ENCODE measurements at regions not wholly inside any gene's neighbourhood (a gene's known extent, or its start where the extent isn't known, plus 50 kb on each side); places are given as distances from the start of the nearest gene placed in this dataset.

DNA sequence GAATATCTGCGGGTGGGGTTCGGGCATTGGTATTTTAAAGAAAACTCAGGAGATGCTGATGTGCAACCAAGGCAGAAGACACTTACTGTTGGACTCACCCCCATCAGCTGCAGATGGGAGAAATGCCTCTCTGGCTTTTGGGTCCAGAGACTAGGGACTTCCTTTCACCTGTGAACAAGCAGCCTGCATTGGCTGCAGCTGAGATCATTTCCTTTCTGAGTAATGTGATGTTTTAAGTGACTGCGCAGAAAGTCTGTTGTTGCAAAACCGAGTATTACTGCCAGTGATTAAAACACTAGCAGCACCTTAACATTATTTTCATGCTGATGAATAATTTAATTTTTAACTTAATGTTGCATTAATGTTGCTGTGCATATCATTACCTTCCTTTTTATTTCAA, 143.0 kb downstream of the TSN start:
- Histone ChIP-seq H3K79me1 (ENCODE audit: low read depth, low read length) (no peaks in the 10 kb centered on the region), H3K27me3 (ENCODE audit: control insufficient read depth in 3 of 3, insufficient read depth in 3 of 3, low read depth in 1 of 3, low read length in 3 of 3) (no peaks in the 10 kb centered on the region), H3K4me3 (ENCODE audit: low read length in 2 of 2) (no peak overlapping the region), H4K91ac (ENCODE audit: low read depth, low read length, poor library complexity) (no peak overlapping the region), H4K8ac (ENCODE audit: low read depth, low read length) (no peak overlapping the region), H2BK12ac (ENCODE audit: low read length) (no peak overlapping the region), H2BK5ac (ENCODE audit: low read length) (no peak overlapping the region), H2BK120ac (ENCODE audit: low read depth, low read length) (no peak overlapping the region), H2AFZ (ENCODE audit: low read length) (peak overlapping the region; percentile 65), H3K4ac (ENCODE audit: low read length) (no peak overlapping the region), H3K23ac (ENCODE audit: low read depth, low read length, poor library complexity) (no peak overlapping the region), H3K4me1 (ENCODE audit: control insufficient read depth in 2 of 2, insufficient read depth in 1 of 2, low read depth in 1 of 2, low read length in 2 of 2) (peaks cover 0 to 2% of the 10 kb centered on the region in 2 donors), H3K14ac (ENCODE audit: low read length) (no peak overlapping the region), H3K9ac (ENCODE audit: low read depth, low read length, poor library complexity) (no peak overlapping the region), H3K36me3 (replicated peaks in 1 of 2; ENCODE audit: control insufficient read depth in 2 of 2, insufficient read depth in 2 of 2, low read length in 2 of 2) (no peaks in the 10 kb centered on the region), H3K27ac (replicated peaks; ENCODE audit: low read length) (no peak overlapping the region), H2AK5ac (ENCODE audit: low read depth, low read length) (no peak overlapping the region), H3K18ac (ENCODE audit: low read length) (no peak overlapping the region), H3K9me3 (replicated peaks in 1 of 2; ENCODE audit: control insufficient read depth in 2 of 2, insufficient read depth in 1 of 2, low read depth in 1 of 2, low read length in 2 of 2) (no peaks in the 10 kb centered on the region), H3K4me2 (ENCODE audit: insufficient read depth, low read length, poor library complexity, severe bottlenecking) (no peak overlapping the region), H2BK15ac (ENCODE audit: low read length) (no peak overlapping the region)
- WGBS, 2 donors (ENCODE audit: extremely low coverage in 2 of 2, insufficient read length in 2 of 2, insufficient replicate concordance in 1 of 2) = no CpG with 5 or more reads among the region's 4 CpGs
- DNase-seq (ENCODE audit: low spot score) = no peak

DNA sequence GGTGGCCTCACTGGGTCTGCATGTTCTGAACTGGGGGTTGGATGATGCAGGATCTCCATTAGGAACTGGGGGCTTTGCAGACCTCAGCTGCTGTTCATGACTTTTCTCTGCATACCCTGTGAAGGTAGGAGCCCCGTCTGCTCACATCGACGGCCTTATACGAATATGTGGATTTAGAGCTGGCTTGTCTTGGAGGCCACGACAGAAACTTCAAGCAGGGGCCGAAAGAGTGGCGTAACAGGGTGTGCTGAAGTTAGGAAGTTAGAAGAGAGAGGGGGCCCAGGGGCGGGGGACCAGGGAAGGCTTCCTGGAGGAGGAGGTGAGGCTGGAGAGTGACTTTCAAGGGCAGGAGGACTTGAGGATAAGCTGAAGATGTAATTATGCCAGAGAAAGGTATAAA, 144.9 kb downstream of the TSN start:
- Histone ChIP-seq H3K4me1 (ENCODE audit: control insufficient read depth in 2 of 2, insufficient read depth in 1 of 2, low read depth in 1 of 2, low read length in 2 of 2) (no peaks in the 10 kb centered on the region), H4K91ac (ENCODE audit: low read depth, low read length, poor library complexity) (no peak overlapping the region), H2BK5ac (ENCODE audit: low read length) (no peak overlapping the region), H3K27me3 (ENCODE audit: control insufficient read depth in 3 of 3, insufficient read depth in 3 of 3, low read depth in 1 of 3, low read length in 3 of 3) (no peaks in the 10 kb centered on the region), H3K36me3 (replicated peaks in 1 of 2; ENCODE audit: control insufficient read depth in 2 of 2, insufficient read depth in 2 of 2, low read length in 2 of 2) (no peaks in the 10 kb centered on the region), H2AK5ac (ENCODE audit: low read depth, low read length) (no peak overlapping the region), H3K4me2 (ENCODE audit: insufficient read depth, low read length, poor library complexity, severe bottlenecking) (no peak overlapping the region), H3K27ac (replicated peaks; ENCODE audit: low read length) (no peak overlapping the region), H2BK12ac (ENCODE audit: low read length) (no peak overlapping the region), H3K4me3 (ENCODE audit: low read length in 2 of 2) (no peak overlapping the region), H3K4ac (ENCODE audit: low read length) (no peak overlapping the region), H2BK120ac (ENCODE audit: low read depth, low read length) (no peak overlapping the region), H4K8ac (ENCODE audit: low read depth, low read length) (no peak overlapping the region), H3K18ac (ENCODE audit: low read length) (no peak overlapping the region), H2AFZ (ENCODE audit: low read length) (no peak overlapping the region), H3K79me1 (ENCODE audit: low read depth, low read length) (no peaks in the 10 kb centered on the region), H3K9me3 (replicated peaks in 1 of 2; ENCODE audit: control insufficient read depth in 2 of 2, insufficient read depth in 1 of 2, low read depth in 1 of 2, low read length in 2 of 2) (no peaks in the 10 kb centered on the region), H3K14ac (ENCODE audit: low read length) (no peak overlapping the region), H2BK15ac (ENCODE audit: low read length) (no peak overlapping the region), H3K23ac (ENCODE audit: low read depth, low read length, poor library complexity) (no peak overlapping the region), H3K9ac (ENCODE audit: low read depth, low read length, poor library complexity) (no peak overlapping the region)
- DNase-seq (ENCODE audit: low spot score) = no peak
- WGBS, 2 donors (ENCODE audit: extremely low coverage in 2 of 2, insufficient read length in 2 of 2, insufficient replicate concordance in 1 of 2) = no CpG with 5 or more reads among the region's 8 CpGs

DNA sequence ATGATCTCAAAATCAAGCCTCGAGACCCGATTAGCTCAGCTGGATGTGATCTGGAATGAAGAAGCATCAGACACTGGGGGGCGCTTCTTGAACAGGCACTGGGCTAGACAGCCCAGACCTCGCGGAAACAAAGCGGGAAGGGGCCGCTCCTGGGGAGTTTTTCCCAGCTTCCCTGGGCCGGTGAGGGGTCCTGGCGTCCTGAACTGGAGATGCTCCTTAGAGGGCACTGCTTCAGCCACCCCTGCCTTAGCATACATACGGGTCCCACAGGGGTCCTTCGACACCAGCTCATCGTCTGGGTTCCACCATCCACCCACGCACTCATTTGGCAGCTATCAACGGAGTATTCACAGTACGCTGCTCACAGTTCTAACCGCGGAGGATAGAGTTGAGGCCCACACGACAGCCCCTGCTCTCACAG, 146.7 kb downstream of the TSN start:
- no peak overlapping the region for H4K91ac ChIP-seq (ENCODE audit: low read depth, low read length, poor library complexity)
- H3K23ac ChIP-seq (ENCODE audit: low read depth, low read length, poor library complexity) = no peak overlapping the region
- peaks cover 0 to 1% of the 10 kb centered on the region in 2 donors for H3K9me3 ChIP-seq (replicated peaks in 1 of 2; ENCODE audit: control insufficient read depth in 2 of 2, insufficient read depth in 1 of 2, low read depth in 1 of 2, low read length in 2 of 2)
- no peak overlapping the region for H3K4ac ChIP-seq (ENCODE audit: low read length)
- no peak overlapping the region for H3K4me3 ChIP-seq (ENCODE audit: low read length in 2 of 2)
- WGBS, 2 donors (ENCODE audit: extremely low coverage in 2 of 2, insufficient read length in 2 of 2, insufficient replicate concordance in 1 of 2) = no CpG with 5 or more reads among the region's 18 CpGs
- H2BK120ac ChIP-seq (ENCODE audit: low read depth, low read length) = no peak overlapping the region
- H3K27me3 ChIP-seq (ENCODE audit: control insufficient read depth in 3 of 3, insufficient read depth in 3 of 3, low read depth in 1 of 3, low read length in 3 of 3) = no peaks in the 10 kb centered on the region
- H2BK12ac ChIP-seq (ENCODE audit: low read length) = no peak overlapping the region
- H4K8ac ChIP-seq (ENCODE audit: low read depth, low read length) = no peak overlapping the region
- H3K14ac ChIP-seq (ENCODE audit: low read length) = no peak overlapping the region
- no peak overlapping the region for H3K4me2 ChIP-seq (ENCODE audit: insufficient read depth, low read length, poor library complexity, severe bottlenecking)
- no peak overlapping the region for H3K27ac ChIP-seq (replicated peaks; ENCODE audit: low read length)
- no peak overlapping the region for H2AK5ac ChIP-seq (ENCODE audit: low read depth, low read length)
- no peak for DNase-seq (ENCODE audit: low spot score)
- H3K36me3 ChIP-seq (replicated peaks in 1 of 2; ENCODE audit: control insufficient read depth in 2 of 2, insufficient read depth in 2 of 2, low read length in 2 of 2) = no peaks in the 10 kb centered on the region
- no peak overlapping the region for H2AFZ ChIP-seq (ENCODE audit: low read length)
- H2BK15ac ChIP-seq (ENCODE audit: low read length) = no peak overlapping the region
- H3K4me1 ChIP-seq (ENCODE audit: control insufficient read depth in 2 of 2, insufficient read depth in 1 of 2, low read depth in 1 of 2, low read length in 2 of 2) = no peaks in the 10 kb centered on the region
- H3K79me1 ChIP-seq (ENCODE audit: low read depth, low read length) = no peaks in the 10 kb centered on the region
- no peak overlapping the region for H2BK5ac ChIP-seq (ENCODE audit: low read length)
- no peak overlapping the region for H3K18ac ChIP-seq (ENCODE audit: low read length)
- H3K9ac ChIP-seq (ENCODE audit: low read depth, low read length, poor library complexity) = no peak overlapping the region

DNA sequence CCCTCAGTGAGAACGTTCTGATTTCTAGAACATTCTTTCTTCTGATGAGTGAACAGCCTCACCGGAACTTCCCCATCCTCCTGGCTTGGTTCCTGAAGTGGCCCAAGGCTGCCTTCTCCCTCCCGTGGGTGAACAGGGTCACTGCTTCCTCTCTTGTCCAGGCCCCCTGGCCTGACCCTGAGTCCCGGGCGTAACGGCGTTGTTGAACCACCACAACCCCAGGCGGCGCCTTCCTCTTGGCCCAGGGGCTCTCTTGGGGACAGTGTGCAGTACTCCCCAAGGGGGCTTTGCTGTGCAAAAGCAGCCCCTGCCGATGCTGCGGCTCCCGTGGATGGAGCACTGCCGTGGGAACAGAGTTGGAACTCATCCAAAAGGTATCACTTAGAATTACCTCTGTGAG, 147.2 kb downstream of the TSN start:
- H3K79me1 ChIP-seq (ENCODE audit: low read depth, low read length) = no peaks in the 10 kb centered on the region
- no peak overlapping the region for H3K18ac ChIP-seq (ENCODE audit: low read length)
- H3K27me3 ChIP-seq (ENCODE audit: control insufficient read depth in 3 of 3, insufficient read depth in 3 of 3, low read depth in 1 of 3, low read length in 3 of 3) = no peaks in the 10 kb centered on the region
- H2BK12ac ChIP-seq (ENCODE audit: low read length) = no peak overlapping the region
- H3K9me3 ChIP-seq (replicated peaks in 1 of 2; ENCODE audit: control insufficient read depth in 2 of 2, insufficient read depth in 1 of 2, low read depth in 1 of 2, low read length in 2 of 2) = peaks cover 0 to 1% of the 10 kb centered on the region in 2 donors
- H3K36me3 ChIP-seq (replicated peaks in 1 of 2; ENCODE audit: control insufficient read depth in 2 of 2, insufficient read depth in 2 of 2, low read length in 2 of 2) = no peaks in the 10 kb centered on the region
- no peak overlapping the region for H3K4ac ChIP-seq (ENCODE audit: low read length)
- H3K23ac ChIP-seq (ENCODE audit: low read depth, low read length, poor library complexity) = no peak overlapping the region
- H2BK15ac ChIP-seq (ENCODE audit: low read length) = no peak overlapping the region
- no peak overlapping the region for H4K91ac ChIP-seq (ENCODE audit: low read depth, low read length, poor library complexity)
- no CpG with 5 or more reads among the region's 13 CpGs for WGBS, 2 donors (ENCODE audit: extremely low coverage in 2 of 2, insufficient read length in 2 of 2, insufficient replicate concordance in 1 of 2)
- H2AK5ac ChIP-seq (ENCODE audit: low read depth, low read length) = no peak overlapping the region
- H3K4me1 ChIP-seq (ENCODE audit: control insufficient read depth in 2 of 2, insufficient read depth in 1 of 2, low read depth in 1 of 2, low read length in 2 of 2) = no peaks in the 10 kb centered on the region
- H3K27ac ChIP-seq (replicated peaks; ENCODE audit: low read length) = no peak overlapping the region
- no peak overlapping the region for H3K4me3 ChIP-seq (ENCODE audit: low read length in 2 of 2)
- H2AFZ ChIP-seq (ENCODE audit: low read length) = no peak overlapping the region
- no peak overlapping the region for H2BK120ac ChIP-seq (ENCODE audit: low read depth, low read length)
- no peak overlapping the region for H4K8ac ChIP-seq (ENCODE audit: low read depth, low read length)
- no peak overlapping the region for H2BK5ac ChIP-seq (ENCODE audit: low read length)
- no peak overlapping the region for H3K4me2 ChIP-seq (ENCODE audit: insufficient read depth, low read length, poor library complexity, severe bottlenecking)
- no peak overlapping the region for H3K14ac ChIP-seq (ENCODE audit: low read length)
- DNase-seq (ENCODE audit: low spot score) = no peak
- H3K9ac ChIP-seq (ENCODE audit: low read depth, low read length, poor library complexity) = no peak overlapping the region

Measured in neuronal stem cell (in vitro differentiated cells).